ENCODE measurements at regions not wholly inside any gene's neighbourhood (a gene's known extent, or its start where the extent isn't known, plus 50 kb on each side); places are given as distances from the start of the nearest gene placed in this dataset.

GRCh38 chr2:239570216-239570925 lies 169.6 kb upstream of the HDAC4 start:
- DNase-seq (ENCODE audit: low spot score), result no peak

More at GRCh38 chr2:239570216-239570925, 169.6 kb upstream of the HDAC4 start:
- H3K27me3 ChIP-seq (ENCODE audit: control insufficient read depth in 4 of 4, insufficient read depth in 4 of 4, low read length in 3 of 4), result peaks cover 0 to 13% (median 0%) of the 10 kb centered on the region in 4 donors
- H3K9ac ChIP-seq (ENCODE audit: low read depth in 1 of 2, low read length in 2 of 2), result no peak overlapping the region
- TF ChIP-seq ATF3 (IDR thresholded peaks at IDR 0.05), result no peak
- TF ChIP-seq HNF4G (IDR thresholded peaks at IDR 0.05), result no peak
- TF ChIP-seq FOXA2 (IDR thresholded peaks at IDR 0.05), result no peak
- TF ChIP-seq YY1 (IDR thresholded peaks at IDR 0.05), result no peak
- TF ChIP-seq FOXA1 (IDR thresholded peaks at IDR 0.05), result no peak
- TF ChIP-seq, protein P1, sequence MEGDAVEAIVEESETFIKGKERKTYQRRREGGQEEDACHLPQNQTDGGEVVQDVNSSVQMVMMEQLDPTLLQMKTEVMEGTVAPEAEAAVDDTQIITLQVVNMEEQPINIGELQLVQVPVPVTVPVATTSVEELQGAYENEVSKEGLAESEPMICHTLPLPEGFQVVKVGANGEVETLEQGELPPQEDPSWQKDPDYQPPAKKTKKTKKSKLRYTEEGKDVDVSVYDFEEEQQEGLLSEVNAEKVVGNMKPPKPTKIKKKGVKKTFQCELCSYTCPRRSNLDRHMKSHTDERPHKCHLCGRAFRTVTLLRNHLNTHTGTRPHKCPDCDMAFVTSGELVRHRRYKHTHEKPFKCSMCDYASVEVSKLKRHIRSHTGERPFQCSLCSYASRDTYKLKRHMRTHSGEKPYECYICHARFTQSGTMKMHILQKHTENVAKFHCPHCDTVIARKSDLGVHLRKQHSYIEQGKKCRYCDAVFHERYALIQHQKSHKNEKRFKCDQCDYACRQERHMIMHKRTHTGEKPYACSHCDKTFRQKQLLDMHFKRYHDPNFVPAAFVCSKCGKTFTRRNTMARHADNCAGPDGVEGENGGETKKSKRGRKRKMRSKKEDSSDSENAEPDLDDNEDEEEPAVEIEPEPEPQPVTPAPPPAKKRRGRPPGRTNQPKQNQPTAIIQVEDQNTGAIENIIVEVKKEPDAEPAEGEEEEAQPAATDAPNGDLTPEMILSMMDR (IDR thresholded peaks at IDR 0.05; ENCODE audit: low read depth, low read length, missing input control), result no peak
- no peak for TF ChIP-seq ZBTB33 (IDR thresholded peaks at IDR 0.05)
- TF ChIP-seq RAD21 (IDR thresholded peaks at IDR 0.05), result no peak
- no peak for TF ChIP-seq GABPA (IDR thresholded peaks at IDR 0.05 in 1 of 2, conservative IDR thresholded peaks at IDR 0.05 in 1 of 2)
- no peak for TF ChIP-seq REST (IDR thresholded peaks at IDR 0.05)
- TF ChIP-seq NR2F2 (IDR thresholded peaks at IDR 0.05), result no peak
- no peak for TF ChIP-seq EGR1 (IDR thresholded peaks at IDR 0.05; ENCODE audit: low read depth in 2 of 2)
- TF ChIP-seq RXRA (IDR thresholded peaks at IDR 0.05), result no peak
- no peak for TF ChIP-seq HNF4A (conservative IDR thresholded peaks at IDR 0.05)
- no peak for TF ChIP-seq JUND (IDR thresholded peaks at IDR 0.05)
- H3K36me3 ChIP-seq (ENCODE audit: control insufficient read depth in 4 of 4, insufficient read depth in 3 of 4, low read depth in 1 of 4, low read length in 3 of 4), result no peaks in the 10 kb centered on the region
- 78% methylated on average over 15 of the region's 15 CpGs for WGBS
- H3K27ac ChIP-seq (ENCODE audit: low read depth in 1 of 2, low read length in 2 of 2), result no peak overlapping the region
- no peaks in the 10 kb centered on the region for H3K4me1 ChIP-seq (ENCODE audit: control insufficient read depth in 4 of 4, insufficient read depth in 4 of 4, low read length in 3 of 4)
- no peak overlapping the region for H3K4me3 ChIP-seq (ENCODE audit: low read depth in 1 of 3, low read length in 3 of 3)
- H3K9me3 ChIP-seq (ENCODE audit: control insufficient read depth in 4 of 4, low read length in 3 of 4), result peaks cover 0 to under 1% (median 0%) of the 10 kb centered on the region in 4 donors

Data from liver (tissue), 8 donors.